OCI-LY1 (cell line): ENCODE measurements at regions not wholly inside any gene's neighbourhood (a gene's known extent, or its start where the extent isn't known, plus 50 kb on each side); places are given as distances from the start of the nearest gene placed in this dataset.

Source experiments
- H2AFZ ChIP-seq: fragments of 200-600 bp; sonication (generic), shearing (Covaris generic); 2 replicates; pipeline ENCODE4 v1.6.0; 2014; ENCODE audit warnings: antibody characterized with exemption, mild to moderate bottlenecking, low read length
- H3F3A ChIP-seq: fragments of 200-600 bp; sonication (generic), shearing (Covaris generic); 2 replicates; pipeline ENCODE4 v1.6.0; 2014; ENCODE audit warnings: mild to moderate bottlenecking, antibody characterized with exemption, low read length, moderate library complexity; ENCODE audit not compliant: insufficient read depth
- H3K27ac ChIP-seq: fragments of 200-600 bp; sonication (generic); 2 replicates; pipeline ENCODE4 v1.5.1; 2014; ENCODE audit warnings: low read length, mixed run types, mild to moderate bottlenecking, low read depth; ENCODE audit not compliant: poor library complexity, severe bottlenecking
- H3K27me3 ChIP-seq: fragments of 200-600 bp; sonication (generic); 2 replicates; pipeline ENCODE4 v1.6.0; 2014; ENCODE audit warnings: antibody characterized with exemption, mild to moderate bottlenecking, low read length, moderate library complexity; ENCODE audit not compliant: insufficient read depth
- H3K36me3 ChIP-seq: fragments of 200-600 bp; sonication (generic); 2 replicates; pipeline ENCODE4 v1.6.1; 2014; ENCODE audit warnings: mild to moderate bottlenecking, antibody characterized with exemption, low read length, moderate library complexity, mixed read lengths; ENCODE audit not compliant: insufficient read depth
- H3K4me1 ChIP-seq: fragments of 200-600 bp; sonication (generic); 2 replicates; pipeline ENCODE4 v1.5.1; 2014; ENCODE audit warnings: mild to moderate bottlenecking, low read length, moderate library complexity; ENCODE audit not compliant: insufficient read depth, severe bottlenecking
- H3K4me2 ChIP-seq: fragments of 200-600 bp; sonication (generic), shearing (Covaris generic); 2 replicates; pipeline ENCODE4 v1.6.1; 2014; ENCODE audit warnings: low read length
- H3K4me3 ChIP-seq: fragments of 200-600 bp; sonication (generic); 2 replicates; pipeline ENCODE4 v1.5.1; 2014; ENCODE audit warnings: low read length, low read depth, mild to moderate bottlenecking, mixed read lengths; ENCODE audit not compliant: poor library complexity, severe bottlenecking
- H3K79me2 ChIP-seq: fragments of 200-600 bp; shearing (Covaris generic); 2 replicates; pipeline ENCODE4 v1.6.1; 2016; ENCODE audit warnings: mixed run types, low read length, mixed read lengths; ENCODE audit not compliant: insufficient read depth
- H3K9ac ChIP-seq: fragments of 200-600 bp; sonication (generic), shearing (Covaris generic); 2 replicates; pipeline ENCODE4 v1.6.1; 2014; ENCODE audit warnings: mild to moderate bottlenecking, low read length, mixed read lengths
- H3K9me2 ChIP-seq: fragments of 200-600 bp; sonication (generic), shearing (Covaris generic); 2 replicates; pipeline ENCODE4 v1.6.1; 2014; ENCODE audit warnings: low read depth, mild to moderate bottlenecking, low read length, mixed read lengths
- H3K9me3 ChIP-seq: fragments of 200-600 bp; shearing (Covaris generic); 2 replicates; pipeline ENCODE4 v1.6.1; 2014; ENCODE audit warnings: low read length, mixed read lengths
- H4K20me1 ChIP-seq: fragments of 200-600 bp; sonication (generic), shearing (Covaris generic); 2 replicates; pipeline ENCODE4 v1.6.0; 2016; ENCODE audit warnings: mild to moderate bottlenecking, low read length; ENCODE audit not compliant: insufficient read depth
- EZH2 ChIP-seq: fragments of 200-600 bp; sonication (generic), shearing (Covaris generic); IDR thresholded peaks from 2 replicates; pipeline ENCODE4 v1.8.0; 2017; ENCODE audit warnings: borderline replicate concordance, mixed run types, mild to moderate bottlenecking, antibody characterized with exemption, low read length, moderate library complexity, mixed read lengths
- TF ChIP-seq, protein P1 (sequence below): fragments of 200-600 bp; sonication (generic), shearing (Covaris generic); IDR thresholded peaks from 2 replicates; pipeline ENCODE4 v1.5.1; 2017; ENCODE audit warnings: mild to moderate bottlenecking, antibody characterized with exemption, low read length, moderate library complexity, mixed read lengths

DNA sequence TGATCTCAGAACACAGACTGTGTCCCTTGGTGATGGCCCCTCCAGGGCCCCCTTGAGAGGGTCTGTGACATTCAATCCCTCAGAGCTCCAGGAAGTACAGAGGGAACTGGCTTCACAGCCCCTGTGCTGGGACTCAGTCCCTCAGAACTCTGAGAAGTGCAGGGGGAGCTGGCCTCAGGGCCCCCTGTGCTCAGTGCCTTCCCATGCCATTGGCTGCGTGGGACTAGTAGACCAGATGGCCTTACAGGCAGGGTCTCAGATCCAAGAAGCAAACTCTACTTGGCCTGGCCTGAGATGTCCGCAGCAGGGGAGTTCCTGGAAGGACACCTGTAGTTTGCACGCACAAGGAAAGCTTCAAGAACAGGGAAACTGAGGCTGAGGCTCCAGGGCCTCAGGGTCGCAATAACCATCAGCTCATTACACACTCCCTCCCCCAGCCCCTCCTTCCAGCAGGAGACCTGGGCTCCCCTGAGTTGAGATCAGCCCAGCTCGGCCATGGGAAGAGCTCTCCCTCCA is 138.4 kb downstream of the BRD1 start:
- H3K9ac ChIP-seq: no peak overlapping the region
- H3K36me3 ChIP-seq: no peaks in the 10 kb centered on the region; the same call in 1 of the 2 replicates
- H3K4me3 ChIP-seq: no peak overlapping the region
- no peak overlapping the region for H3K27ac ChIP-seq
- no peaks in the 10 kb centered on the region; the same call in 1 of the 2 replicates for H3K27me3 ChIP-seq
- H4K20me1 ChIP-seq: no peaks in the 10 kb centered on the region
- H2AFZ ChIP-seq: no peak overlapping the region
- H3F3A ChIP-seq: no peaks in the 10 kb centered on the region
- H3K4me1 ChIP-seq: no peaks in the 10 kb centered on the region
- H3K9me3 ChIP-seq: no peaks in the 10 kb centered on the region
- H3K9me2 ChIP-seq: no peaks in the 10 kb centered on the region
- no peak overlapping the region for H3K4me2 ChIP-seq
- TF ChIP-seq, protein P1, sequence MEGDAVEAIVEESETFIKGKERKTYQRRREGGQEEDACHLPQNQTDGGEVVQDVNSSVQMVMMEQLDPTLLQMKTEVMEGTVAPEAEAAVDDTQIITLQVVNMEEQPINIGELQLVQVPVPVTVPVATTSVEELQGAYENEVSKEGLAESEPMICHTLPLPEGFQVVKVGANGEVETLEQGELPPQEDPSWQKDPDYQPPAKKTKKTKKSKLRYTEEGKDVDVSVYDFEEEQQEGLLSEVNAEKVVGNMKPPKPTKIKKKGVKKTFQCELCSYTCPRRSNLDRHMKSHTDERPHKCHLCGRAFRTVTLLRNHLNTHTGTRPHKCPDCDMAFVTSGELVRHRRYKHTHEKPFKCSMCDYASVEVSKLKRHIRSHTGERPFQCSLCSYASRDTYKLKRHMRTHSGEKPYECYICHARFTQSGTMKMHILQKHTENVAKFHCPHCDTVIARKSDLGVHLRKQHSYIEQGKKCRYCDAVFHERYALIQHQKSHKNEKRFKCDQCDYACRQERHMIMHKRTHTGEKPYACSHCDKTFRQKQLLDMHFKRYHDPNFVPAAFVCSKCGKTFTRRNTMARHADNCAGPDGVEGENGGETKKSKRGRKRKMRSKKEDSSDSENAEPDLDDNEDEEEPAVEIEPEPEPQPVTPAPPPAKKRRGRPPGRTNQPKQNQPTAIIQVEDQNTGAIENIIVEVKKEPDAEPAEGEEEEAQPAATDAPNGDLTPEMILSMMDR: no peak
- no peak for TF ChIP-seq EZH2
- H3K79me2 ChIP-seq: no peaks in the 10 kb centered on the region

- H3K9me3 ChIP-seq: 0 out of 2 replicates have a peak, but pooled peaks cover 2% of the 10 kb centered on the region
- H3K27ac ChIP-seq: no peak overlapping the region
- H3K36me3 ChIP-seq: no peaks in the 10 kb centered on the region; the same call in 1 of the 2 replicates
- H4K20me1 ChIP-seq: no peaks in the 10 kb centered on the region
- no peaks in the 10 kb centered on the region for H3K4me1 ChIP-seq
- TF ChIP-seq, protein P1: no peak
- TF ChIP-seq EZH2: no peak
- H3K4me3 ChIP-seq: no peak overlapping the region
- H3K27me3 ChIP-seq: no peaks in the 10 kb centered on the region; the same call in 1 of the 2 replicates
- H2AFZ ChIP-seq: no peak overlapping the region
- H3K79me2 ChIP-seq: no peaks in the 10 kb centered on the region
- no peaks in the 10 kb centered on the region for H3K9me2 ChIP-seq
- H3K9ac ChIP-seq: no peak overlapping the region
- no peaks in the 10 kb centered on the region for H3F3A ChIP-seq
- no peak overlapping the region for H3K4me2 ChIP-seq
Measured at GRCh38 chr22:49688516-49689254, 139.0 kb downstream of the BRD1 start.

DNA sequence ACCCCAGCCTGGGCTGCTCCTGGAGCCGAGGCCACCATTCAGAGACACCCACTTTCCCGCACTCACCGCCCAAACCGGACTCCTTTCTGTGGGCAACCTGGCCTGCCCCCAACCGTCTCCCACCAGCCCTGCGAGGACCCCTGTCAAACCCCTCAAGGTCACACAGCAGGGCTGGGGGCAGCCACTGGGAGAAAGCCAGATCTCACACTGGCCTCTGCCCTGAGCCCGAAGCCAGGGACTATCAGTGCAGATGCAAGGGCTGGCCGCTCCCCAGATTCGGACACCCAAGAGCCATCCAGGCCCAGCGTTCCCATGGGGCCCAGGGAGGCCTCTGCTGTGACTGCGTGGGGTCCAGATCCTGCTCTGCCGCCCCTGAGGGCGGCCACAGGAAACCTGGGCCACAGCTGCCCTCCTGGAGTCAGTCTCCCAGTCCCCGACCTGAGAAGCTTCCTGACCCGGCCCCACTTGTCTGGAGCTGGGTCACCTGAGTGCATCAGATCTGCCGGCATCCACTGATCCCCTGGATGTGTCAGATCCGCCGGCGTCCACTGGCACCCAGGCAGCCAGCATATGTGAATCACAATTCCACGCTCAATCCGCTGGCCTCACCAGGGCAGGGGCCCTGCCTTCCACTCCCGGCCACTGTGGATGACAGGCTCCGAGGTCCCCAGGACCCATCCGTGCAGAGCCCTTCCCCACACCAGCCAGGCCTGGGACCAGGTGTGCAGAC is 139.7 kb downstream of the BRD1 start:
- TF ChIP-seq, protein P1: no peak
- no peak for TF ChIP-seq EZH2
- no peak overlapping the region for H3K4me3 ChIP-seq
- no peak overlapping the region for H3K4me2 ChIP-seq
- H4K20me1 ChIP-seq: no peaks in the 10 kb centered on the region
- no peaks in the 10 kb centered on the region for H3K9me2 ChIP-seq
- H3F3A ChIP-seq: no peaks in the 10 kb centered on the region
- peaks cover 2% of the 10 kb centered on the region; the same call in 1 of the 2 replicates for H3K9me3 ChIP-seq
- H3K27ac ChIP-seq: no peak overlapping the region
- H2AFZ ChIP-seq: no peak overlapping the region
- no peaks in the 10 kb centered on the region; the same call in 1 of the 2 replicates for H3K36me3 ChIP-seq
- H3K27me3 ChIP-seq: no peaks in the 10 kb centered on the region; the same call in 1 of the 2 replicates
- H3K79me2 ChIP-seq: no peaks in the 10 kb centered on the region
- no peaks in the 10 kb centered on the region for H3K4me1 ChIP-seq
- no peak overlapping the region for H3K9ac ChIP-seq
